ENCODE measurements at regions not wholly inside any gene's neighbourhood (a gene's known extent, or its start where the extent isn't known, plus 50 kb on each side); places are given as distances from the start of the nearest gene placed in this dataset.

DNA sequence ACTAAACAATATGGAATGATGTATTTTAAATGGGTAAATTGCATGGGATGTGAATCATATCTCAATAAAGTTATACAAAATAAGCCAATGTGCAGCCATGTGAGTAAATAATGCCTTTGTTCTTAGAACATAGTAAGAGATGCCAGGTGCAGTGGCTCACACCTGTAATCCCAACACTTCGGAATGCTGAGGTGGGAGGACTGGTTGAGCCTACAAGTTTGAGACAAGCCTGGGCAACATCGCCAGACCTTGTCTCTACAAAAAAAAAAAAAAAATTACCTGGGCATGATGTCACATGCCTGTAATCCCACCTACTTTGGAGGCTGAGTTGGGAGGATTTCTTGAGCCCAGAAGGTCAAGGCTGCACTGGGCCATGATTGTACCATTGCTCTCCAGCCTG, 230.7 kb downstream of the RFC3 start:
- TF ChIP-seq POLR2A (IDR thresholded peaks at IDR 0.05): no peak
- TF ChIP-seq, protein P1, sequence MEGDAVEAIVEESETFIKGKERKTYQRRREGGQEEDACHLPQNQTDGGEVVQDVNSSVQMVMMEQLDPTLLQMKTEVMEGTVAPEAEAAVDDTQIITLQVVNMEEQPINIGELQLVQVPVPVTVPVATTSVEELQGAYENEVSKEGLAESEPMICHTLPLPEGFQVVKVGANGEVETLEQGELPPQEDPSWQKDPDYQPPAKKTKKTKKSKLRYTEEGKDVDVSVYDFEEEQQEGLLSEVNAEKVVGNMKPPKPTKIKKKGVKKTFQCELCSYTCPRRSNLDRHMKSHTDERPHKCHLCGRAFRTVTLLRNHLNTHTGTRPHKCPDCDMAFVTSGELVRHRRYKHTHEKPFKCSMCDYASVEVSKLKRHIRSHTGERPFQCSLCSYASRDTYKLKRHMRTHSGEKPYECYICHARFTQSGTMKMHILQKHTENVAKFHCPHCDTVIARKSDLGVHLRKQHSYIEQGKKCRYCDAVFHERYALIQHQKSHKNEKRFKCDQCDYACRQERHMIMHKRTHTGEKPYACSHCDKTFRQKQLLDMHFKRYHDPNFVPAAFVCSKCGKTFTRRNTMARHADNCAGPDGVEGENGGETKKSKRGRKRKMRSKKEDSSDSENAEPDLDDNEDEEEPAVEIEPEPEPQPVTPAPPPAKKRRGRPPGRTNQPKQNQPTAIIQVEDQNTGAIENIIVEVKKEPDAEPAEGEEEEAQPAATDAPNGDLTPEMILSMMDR (IDR thresholded peaks at IDR 0.05): no peak

Measured in esophagus squamous epithelium (tissue), 4 donors.